Activated CD4-positive, alpha-beta T cell treated with anti-CD3 and anti-CD28 coated beads, Interleukin-2, Interleukin-6, amounts not matched to agents 100 ng/mL and 50 ng/mL, durations not matched to agents 16 hours and 8 hours (primary cell): ENCODE measurements at regions not wholly inside any gene's neighbourhood (a gene's known extent, or its start where the extent isn't known, plus 50 kb on each side); places are given as distances from the start of the nearest gene placed in this dataset.
A peak's percentile ranks its signal among the peaks of the same experiment; 100 is the strongest.
"Not testable (repeated sequence)": the region's sequence is repeated elsewhere in the genome, so short reads cannot be mapped to it uniquely, and the experiment has no call there.

Experiments used
- DNase-seq: peaks from one replicate; pipeline ENCODE4 v3.0.0-alpha.2; 2020

- no peak for DNase-seq
These were observed 334.9 kb downstream of the C12orf75 start for GRCh38 chr12:105665366-105665765.

DNA sequence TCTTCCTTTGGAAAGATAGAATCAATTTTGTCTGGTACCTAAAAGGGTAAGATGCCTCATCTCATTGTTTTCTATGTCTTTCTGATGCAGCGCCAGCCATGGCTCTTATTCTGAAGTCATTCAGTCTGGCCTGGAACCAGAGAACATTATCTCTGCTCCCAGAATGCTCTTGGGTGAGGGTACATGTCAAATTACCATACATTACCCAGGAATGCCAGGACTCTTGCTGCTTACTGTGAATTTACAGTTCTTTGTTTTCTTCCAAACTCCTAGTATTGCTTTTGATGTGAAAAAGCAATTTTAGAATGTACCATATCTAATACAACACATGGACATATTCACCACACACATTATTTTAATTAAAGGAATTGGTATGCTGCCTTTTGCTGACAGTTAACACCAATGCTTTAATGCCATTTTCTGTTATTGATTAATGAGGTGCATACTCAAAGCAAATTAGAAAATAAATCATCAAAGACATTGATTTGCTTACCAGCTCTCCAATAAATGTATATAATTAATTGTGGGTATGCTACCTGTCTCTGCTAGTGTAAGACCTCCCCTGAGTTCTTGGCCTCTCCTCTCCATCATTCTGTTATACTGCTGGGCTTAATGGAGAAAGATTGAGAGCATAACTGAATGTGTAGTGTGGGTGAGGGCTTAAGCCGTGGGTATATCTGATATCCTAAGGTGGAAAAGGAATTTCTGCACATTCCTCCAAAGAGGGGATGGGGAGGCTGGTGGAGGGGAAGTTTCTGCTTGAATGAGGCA lies 337.7 kb downstream of the C12orf75 start:
- no peak for DNase-seq

GRCh38 chr12:105670672-105671071 lies 340.2 kb downstream of the C12orf75 start:
- DNase-seq, result no peak

DNA sequence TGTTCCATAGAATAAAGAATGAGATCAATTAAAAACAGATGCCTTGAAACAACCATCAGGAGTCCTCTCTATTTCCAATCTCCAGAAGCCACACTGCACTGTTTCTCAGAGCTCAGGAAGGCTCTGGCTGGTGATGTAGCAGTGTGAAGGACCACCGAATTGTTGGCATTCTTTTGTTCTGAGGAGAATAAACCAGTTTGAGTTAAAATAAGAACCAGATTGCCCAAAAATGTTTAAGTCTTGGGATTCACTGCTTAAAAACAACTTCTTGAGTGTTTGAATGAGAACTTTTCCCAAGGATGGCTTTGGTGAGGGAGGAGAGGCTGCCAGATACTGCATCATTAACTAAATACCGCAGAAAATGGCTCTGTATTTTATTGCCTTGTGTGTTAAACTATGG lies 341.2 kb downstream of the C12orf75 start:
- no peak for DNase-seq

DNA sequence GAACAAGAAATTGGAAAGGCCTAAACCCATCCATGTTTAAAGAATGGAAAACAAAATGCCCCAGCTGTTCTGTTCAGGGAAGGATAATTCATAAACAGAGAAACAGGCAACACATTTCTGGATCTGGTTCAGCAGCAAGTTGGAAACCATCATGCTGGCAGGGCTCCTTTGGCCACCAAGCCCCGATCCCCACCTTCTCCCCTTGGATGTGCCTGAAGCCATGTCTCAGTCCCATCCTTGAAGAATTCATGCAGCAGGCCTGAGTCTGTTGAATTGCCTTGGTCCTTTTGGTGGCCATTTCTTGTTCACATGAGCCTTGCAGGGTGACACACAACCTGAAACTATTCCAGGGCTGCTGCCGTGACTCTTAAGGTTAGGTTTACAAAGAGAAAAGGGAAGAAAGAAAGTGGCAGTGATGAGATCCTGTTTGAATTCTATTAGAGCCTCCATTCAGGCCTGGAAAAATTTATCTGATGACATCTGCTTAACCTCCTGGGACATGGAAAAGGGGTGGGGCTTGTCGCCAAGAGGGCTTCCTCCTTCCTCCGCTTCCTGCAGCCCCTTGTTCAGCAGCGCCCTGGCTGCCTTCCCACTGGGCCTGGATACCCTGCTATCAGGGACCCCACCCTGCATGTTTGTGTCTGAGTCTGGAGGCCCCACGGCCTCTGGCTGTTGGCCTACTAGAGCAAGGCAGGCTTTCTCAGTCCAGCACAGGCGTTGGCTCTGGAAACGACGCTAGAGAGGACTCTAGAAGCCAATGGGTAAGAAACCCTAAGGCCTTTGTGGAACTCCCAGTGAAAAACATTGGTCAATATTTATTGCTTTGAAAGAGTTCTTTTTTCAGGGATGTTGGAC lies 341.9 kb downstream of the C12orf75 start:
- DNase-seq, result no peak

DNA sequence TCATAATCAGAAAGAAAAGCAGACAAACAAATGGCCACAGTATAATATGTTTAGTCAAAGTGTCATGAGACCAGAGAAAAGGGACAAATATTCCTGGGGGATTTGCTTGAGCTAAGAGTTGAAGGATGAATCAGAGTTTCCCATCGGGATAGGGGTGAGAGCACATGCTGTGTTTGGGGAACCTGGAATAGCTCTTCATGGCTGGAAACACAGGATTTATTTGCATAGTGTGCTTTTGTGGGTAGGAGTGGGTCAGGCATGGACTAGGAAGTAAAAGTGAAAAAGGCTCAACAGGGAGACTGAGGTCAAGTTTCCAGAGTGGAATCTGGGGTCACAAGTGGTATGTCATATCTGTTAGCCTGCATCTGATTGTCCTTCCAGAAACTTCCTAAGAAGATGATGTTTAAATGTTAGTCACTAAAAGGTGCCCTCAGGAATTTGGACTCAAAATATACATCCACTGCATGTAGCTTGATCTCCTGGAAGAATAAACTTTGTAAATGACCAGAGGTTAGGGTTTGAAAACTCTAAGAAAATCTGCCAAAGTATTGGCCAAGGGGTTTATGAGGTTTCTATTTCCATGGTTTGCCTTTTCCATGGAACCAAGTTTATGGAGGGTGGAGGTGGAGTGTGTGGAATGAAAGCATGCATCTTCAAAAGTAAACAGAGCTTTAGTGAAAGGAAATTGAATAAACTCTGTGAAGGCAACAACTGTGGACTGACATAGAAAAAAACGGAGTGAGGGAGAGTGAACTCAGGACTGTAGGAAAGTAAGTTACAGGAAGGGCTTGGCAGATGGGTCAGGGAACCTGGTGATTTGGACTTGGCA lies 344.6 kb downstream of the C12orf75 start:
- DNase-seq, result no peak

- no peak for DNase-seq
These were observed 346.2 kb downstream of the C12orf75 start for GRCh38 chr12:105676694-105677093.

- DNase-seq, result no peak
These were observed 347.2 kb downstream of the C12orf75 start for GRCh38 chr12:105677672-105678071.

GRCh38 chr12:105679982-105680381 lies 349.5 kb downstream of the C12orf75 start:
- DNase-seq, result no peak

GRCh38 chr12:105681341-105681740 lies 350.9 kb downstream of the C12orf75 start:
- DNase-seq, result no peak

DNA sequence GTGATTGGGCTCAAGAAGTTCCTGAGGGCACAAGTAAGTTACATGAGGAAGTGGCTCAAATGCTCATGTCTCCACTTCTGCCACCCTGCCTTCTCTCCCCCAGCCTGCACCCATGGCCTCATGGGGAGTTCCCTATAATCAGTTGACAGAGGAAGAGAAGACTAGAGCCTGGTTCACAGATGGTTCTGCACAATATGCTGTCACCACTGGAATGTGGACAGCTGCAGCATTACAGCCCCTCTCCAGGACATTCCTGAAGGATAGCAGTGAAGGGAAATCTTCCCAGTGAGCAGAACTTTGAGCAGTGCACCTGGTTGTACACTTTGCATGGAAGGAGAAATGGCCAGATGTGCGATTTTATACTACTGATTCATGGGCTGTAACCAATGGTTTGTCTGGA lies 352.3 kb downstream of the C12orf75 start:
- not testable (repeated sequence) for DNase-seq

DNA sequence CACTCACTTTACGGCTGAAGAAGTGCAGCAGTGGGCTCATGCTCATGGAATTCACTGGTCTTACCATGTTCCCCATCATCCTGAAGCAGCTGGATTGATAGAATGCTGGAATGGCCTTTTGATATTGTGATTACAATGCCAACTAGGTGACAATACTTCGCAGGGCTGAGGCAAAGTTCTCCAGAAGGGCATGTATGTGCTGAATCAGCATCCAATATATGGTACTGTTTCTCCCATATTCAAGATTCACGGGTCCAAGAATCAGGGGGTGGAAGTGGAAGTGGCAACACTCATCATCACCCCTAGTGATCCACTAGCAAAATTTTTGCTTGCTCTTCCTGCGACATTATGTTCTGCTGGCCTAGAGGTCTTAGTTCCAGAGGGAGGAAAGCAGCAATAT lies 353.3 kb downstream of the C12orf75 start:
- DNase-seq, result not testable (repeated sequence)

GRCh38 chr12:105698075-105698474 lies 367.6 kb downstream of the C12orf75 start:
- no peak for DNase-seq

- no peak for DNase-seq
These were observed 368.7 kb downstream of the C12orf75 start for GRCh38 chr12:105699209-105699608.

GRCh38 chr12:105704787-105705186 lies 374.3 kb downstream of the C12orf75 start:
- DNase-seq, result no peak

DNA sequence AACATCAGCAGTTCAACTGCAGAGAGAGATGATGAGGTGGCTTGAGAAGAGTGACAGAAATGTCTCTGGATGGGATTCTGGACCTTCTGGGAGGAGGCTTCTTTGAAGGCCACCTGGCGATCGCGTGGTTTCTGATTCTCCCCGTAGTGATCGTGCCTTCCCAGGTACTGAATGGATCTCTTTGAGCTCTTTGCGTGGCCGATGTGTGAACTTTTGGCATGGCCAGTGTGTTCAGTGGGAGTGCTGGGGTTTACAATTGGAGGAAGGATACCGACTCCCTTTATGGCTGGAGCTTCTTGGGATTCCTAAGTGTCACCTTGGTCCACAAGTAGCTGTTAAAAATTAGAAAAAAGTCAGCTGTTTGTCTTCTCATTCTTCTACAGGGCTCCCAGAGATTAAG lies 374.7 kb downstream of the C12orf75 start:
- DNase-seq, result no peak

- DNase-seq, result peak; percentile 10
These were observed 375.3 kb downstream of the C12orf75 start for GRCh38 chr12:105705765-105706164.

GRCh38 chr12:105706321-105706972 lies 376.0 kb downstream of the C12orf75 start:
- DNase-seq, result no peak

DNA sequence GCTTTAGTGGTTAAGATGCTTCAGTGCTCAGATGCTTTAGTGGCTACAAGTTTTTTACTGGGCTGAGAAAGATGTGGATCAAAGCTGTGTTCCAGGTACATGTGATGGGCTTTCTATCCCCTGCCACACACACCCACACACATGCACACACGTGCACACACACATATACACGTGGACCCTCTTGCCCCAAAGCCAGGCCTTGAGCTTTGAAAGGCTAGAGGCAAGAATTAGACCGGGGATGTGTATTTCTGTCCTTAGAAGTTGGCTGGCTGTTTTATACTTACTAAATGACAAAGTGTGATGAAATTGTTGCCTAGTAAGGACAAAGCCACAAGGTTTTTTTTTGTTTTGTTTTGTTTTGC lies 376.5 kb downstream of the C12orf75 start:
- no peak for DNase-seq

- DNase-seq, result no peak
These were observed 383.3 kb downstream of the C12orf75 start for GRCh38 chr12:105713606-105714305.

DNA sequence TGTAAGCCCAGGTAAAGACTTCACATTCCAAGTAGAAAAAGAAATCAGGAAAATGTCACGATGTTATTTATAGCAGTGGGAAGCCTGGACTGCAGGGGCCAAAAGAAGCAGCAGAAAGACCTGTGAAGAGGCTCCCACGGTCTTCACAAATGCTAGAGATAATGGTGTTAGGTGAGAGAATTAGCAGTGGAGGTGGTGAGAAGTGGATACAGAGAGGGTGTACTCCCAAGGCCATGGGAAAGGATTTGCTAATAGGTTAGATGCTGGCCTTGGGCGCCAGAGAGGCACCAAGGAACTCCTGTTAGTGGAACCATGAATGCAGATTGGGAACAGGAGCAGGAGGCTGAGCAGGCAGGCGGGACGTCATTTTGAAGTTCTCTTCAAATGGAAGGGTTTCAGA lies 386.1 kb downstream of the C12orf75 start:
- DNase-seq, result no peak
